ENCODE measurements at regions not wholly inside any gene's neighbourhood (a gene's known extent, or its start where the extent isn't known, plus 50 kb on each side); places are given as distances from the start of the nearest gene placed in this dataset.
A peak's percentile ranks its signal among the peaks of the same experiment; 100 is the strongest.

- ATAC-seq = no peak
- no peak overlapping the region for H2AFZ ChIP-seq (ENCODE audit: low read depth, low read length)
- TF ChIP-seq RBM22 (IDR thresholded peaks at IDR 0.05; ENCODE audit: low read depth, low read length, poor library complexity, severe bottlenecking) = no peak
- 0 out of 2 replicates have a peak, but pooled peaks have one; percentile 9 for TF ChIP-seq NFIC (IDR thresholded peaks at IDR 0.05)
- FAIRE-seq = no peak
- H3K27me3 ChIP-seq (ENCODE audit: control insufficient read depth in 2 of 2, insufficient read depth in 2 of 2, low read length in 2 of 2) = no peaks in the 10 kb centered on the region; a peak in 2 of 5 replicates
- H3K4me1 ChIP-seq (replicated peaks in 1 of 2; ENCODE audit: control insufficient read depth in 2 of 2, insufficient read depth in 2 of 2, low read length in 2 of 2) = peaks cover 0 to 8% of the 10 kb centered on the region in 2 experiments; a peak in 2 of 5 replicates
- no peak overlapping the region for H3K27ac ChIP-seq (ENCODE audit: extremely low read depth, low read depth, low read length)
- intact Hi-C loops (cut with micrococcal nuclease) = no loop called here
- ChIA-PET POLR2A (no interaction called here), CTCF (ENCODE audit: low intra/inter-chr PET ratio) (no interaction called here)
- no peak for DNase-seq (ENCODE audit: extremely low read depth in 1 of 4, low spot score in 3 of 4)
- no peak overlapping the region for H3K4me2 ChIP-seq (ENCODE audit: insufficient read depth, low read length)
- no peaks in the 10 kb centered on the region for H3K9me1 ChIP-seq (ENCODE audit: control insufficient read depth, insufficient read depth, low read length)
- no peaks in the 10 kb centered on the region for H3K36me3 ChIP-seq (ENCODE audit: control insufficient read depth, insufficient read depth, low read length)
- H3K4me3 ChIP-seq = no peak overlapping the region
- no peaks in the 10 kb centered on the region for H3K79me2 ChIP-seq (ENCODE audit: control insufficient read depth, insufficient read depth, low read length)
- no peaks in the 10 kb centered on the region for H3K9me3 ChIP-seq (replicated peaks; ENCODE audit: control insufficient read depth, insufficient read depth, low read depth, low read length)
- 10% methylated on average over 3 of the region's 3 CpGs for WGBS (ENCODE audit: insufficient coverage, low coverage, missing lambda C conversion rate)
- no peaks in the 10 kb centered on the region for H4K20me1 ChIP-seq (replicated peaks; ENCODE audit: control insufficient read depth, insufficient read depth, low read length)
- in situ Hi-C loops (cut with MboI) = no loop called here
- BruUV-seq (replicated peaks) = no TSS peak
- no peak overlapping the region for H3K9ac ChIP-seq (ENCODE audit: insufficient read depth in 1 of 2, low read depth in 2 of 2, low read length in 2 of 2)
Measured at GRCh38 chrX:39203427-39203826, 402.2 kb downstream of the MID1IP1 start.

- Histone ChIP-seq H2AFZ (ENCODE audit: low read depth, low read length) (no peak overlapping the region), H3K9ac (ENCODE audit: insufficient read depth in 1 of 2, low read depth in 2 of 2, low read length in 2 of 2) (no peak overlapping the region), H3K4me3 (no peak overlapping the region), H3K4me2 (ENCODE audit: insufficient read depth, low read length) (no peak overlapping the region), H3K36me3 (ENCODE audit: control insufficient read depth, insufficient read depth, low read length) (no peaks in the 10 kb centered on the region), H3K4me1 (replicated peaks in 1 of 2; ENCODE audit: control insufficient read depth in 2 of 2, insufficient read depth in 2 of 2, low read length in 2 of 2) (peaks cover 0 to 8% of the 10 kb centered on the region in 2 experiments; a peak in 2 of 5 replicates), H3K9me1 (ENCODE audit: control insufficient read depth, insufficient read depth, low read length) (no peaks in the 10 kb centered on the region), H3K79me2 (ENCODE audit: control insufficient read depth, insufficient read depth, low read length) (no peaks in the 10 kb centered on the region), H3K27me3 (ENCODE audit: control insufficient read depth in 2 of 2, insufficient read depth in 2 of 2, low read length in 2 of 2) (no peaks in the 10 kb centered on the region; a peak in 2 of 5 replicates), H4K20me1 (replicated peaks; ENCODE audit: control insufficient read depth, insufficient read depth, low read length) (no peaks in the 10 kb centered on the region), H3K27ac (ENCODE audit: extremely low read depth, low read depth, low read length) (no peak overlapping the region), H3K9me3 (replicated peaks; ENCODE audit: control insufficient read depth, insufficient read depth, low read depth, low read length) (no peaks in the 10 kb centered on the region)
- no peak for ATAC-seq
- in situ Hi-C loops (cut with MboI) = no loop called here
- intact Hi-C loops (cut with micrococcal nuclease) = no loop called here
- FAIRE-seq = no peak
- DNase-seq (ENCODE audit: extremely low read depth in 1 of 4, low spot score in 3 of 4) = no peak
- TF ChIP-seq SMARCB1 (IDR thresholded peaks at IDR 0.05; ENCODE audit: insufficient read length, low read depth) = no peak
- no peak for TF ChIP-seq ZC3H11A (IDR thresholded peaks at IDR 0.05; ENCODE audit: low read depth, low read length)
- no peak for TF ChIP-seq TAF7 (tag; IDR thresholded peaks at IDR 0.05)
- TF ChIP-seq ZNF830 (CRISPR knock-in tag; IDR thresholded peaks at IDR 0.05) = no peak
- no peak for TF ChIP-seq SPI1 (IDR thresholded peaks at IDR 0.05; ENCODE audit: borderline replicate concordance, low read depth, low read length)
- no peak for TF ChIP-seq ZNF511 (CRISPR knock-in tag; IDR thresholded peaks at IDR 0.05)
- TF ChIP-seq RHOXF2B (CRISPR knock-in tag; conservative IDR thresholded peaks at IDR 0.05) = no peak
- ChIA-PET POLR2A (no interaction called here), CTCF (ENCODE audit: low intra/inter-chr PET ratio) (no interaction called here)
- WGBS (ENCODE audit: insufficient coverage, low coverage, missing lambda C conversion rate) = 0% methylated on average over 1 of the region's 2 CpGs
- no TSS peak for BruUV-seq (replicated peaks)
Measured at GRCh38 chrX:39204353-39204752, 403.1 kb downstream of the MID1IP1 start.
